Subcutaneous abdominal adipose tissue (tissue), 5 donors: ENCODE measurements at regions not wholly inside any gene's neighbourhood (a gene's known extent, or its start where the extent isn't known, plus 50 kb on each side); places are given as distances from the start of the nearest gene placed in this dataset.

Source experiments
- H3K27ac ChIP-seq: one replicate; pipeline ENCODE4 v1.7.0; 2013; ENCODE audit warnings: low read depth, mild to moderate bottlenecking, inconsistent platforms, low read length, moderate library complexity
- H3K27me3 ChIP-seq, 5 donors: one replicate each; pipeline ENCODE4 v1.7.0; 2013; ENCODE audit warnings: low read length in 5 of 5, inconsistent platforms in 1 of 5; ENCODE audit not compliant: control insufficient read depth in 5 of 5, insufficient read depth in 4 of 5
- H3K36me3 ChIP-seq, 5 donors: one replicate each; pipeline ENCODE4 v1.7.0; 2013; ENCODE audit warnings: low read length in 5 of 5; ENCODE audit not compliant: control insufficient read depth in 5 of 5, insufficient read depth in 5 of 5
- H3K4me1 ChIP-seq, 5 donors: one replicate each; pipeline ENCODE4 v1.7.0; 2013; ENCODE audit warnings: low read length in 5 of 5, mild to moderate bottlenecking in 3 of 5, moderate library complexity in 1 of 5; ENCODE audit not compliant: control insufficient read depth in 5 of 5, insufficient read depth in 5 of 5
- H3K4me3 ChIP-seq, 5 donors: one replicate each; pipeline ENCODE4 v1.7.0; 2013; ENCODE audit warnings: low read length in 5 of 5, low read depth in 1 of 5
- H3K9ac ChIP-seq, 5 donors: one replicate each; pipeline ENCODE4 v1.7.0; 2013; ENCODE audit warnings: low read length in 5 of 5, mild to moderate bottlenecking in 4 of 5, moderate library complexity in 3 of 5
- H3K9me3 ChIP-seq, 5 donors: one replicate each; pipeline ENCODE4 v1.7.0; 2013; ENCODE audit warnings: low read length in 5 of 5; ENCODE audit not compliant: control insufficient read depth in 5 of 5
- donor health status: healthy.
- donor health status: healthy.
- donor health status: healthy.
- donor health status: healthy.
- donor health status: healthy.

DNA sequence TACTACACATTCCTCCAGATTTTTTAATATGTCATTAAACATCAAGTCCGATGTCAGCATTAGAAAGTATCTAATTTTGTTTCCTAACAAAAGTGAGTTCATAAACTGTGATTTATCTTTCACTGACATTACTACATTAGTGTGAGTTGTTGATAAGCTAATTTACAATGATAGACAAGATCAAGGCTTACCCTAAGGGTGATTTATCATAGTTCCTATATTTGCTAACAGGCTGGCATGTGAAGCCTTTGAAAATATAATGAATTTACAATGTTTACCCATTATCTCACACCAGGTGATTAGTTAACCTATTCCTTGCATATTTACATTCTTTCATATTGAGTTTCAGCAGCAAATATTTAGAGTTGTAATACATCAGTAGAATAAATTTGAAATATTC lies 1096.9 kb upstream of the NUDT12 start:
- no peak overlapping the region for H3K27ac ChIP-seq
- H3K36me3 ChIP-seq = no peaks in the 10 kb centered on the region
- H3K9ac ChIP-seq = no peak overlapping the region
- peaks cover 0 to 2% (median 0%) of the 10 kb centered on the region in 5 donors for H3K9me3 ChIP-seq
- no peaks in the 10 kb centered on the region for H3K4me1 ChIP-seq
- H3K4me3 ChIP-seq = no peak overlapping the region
- no peaks in the 10 kb centered on the region for H3K27me3 ChIP-seq

DNA sequence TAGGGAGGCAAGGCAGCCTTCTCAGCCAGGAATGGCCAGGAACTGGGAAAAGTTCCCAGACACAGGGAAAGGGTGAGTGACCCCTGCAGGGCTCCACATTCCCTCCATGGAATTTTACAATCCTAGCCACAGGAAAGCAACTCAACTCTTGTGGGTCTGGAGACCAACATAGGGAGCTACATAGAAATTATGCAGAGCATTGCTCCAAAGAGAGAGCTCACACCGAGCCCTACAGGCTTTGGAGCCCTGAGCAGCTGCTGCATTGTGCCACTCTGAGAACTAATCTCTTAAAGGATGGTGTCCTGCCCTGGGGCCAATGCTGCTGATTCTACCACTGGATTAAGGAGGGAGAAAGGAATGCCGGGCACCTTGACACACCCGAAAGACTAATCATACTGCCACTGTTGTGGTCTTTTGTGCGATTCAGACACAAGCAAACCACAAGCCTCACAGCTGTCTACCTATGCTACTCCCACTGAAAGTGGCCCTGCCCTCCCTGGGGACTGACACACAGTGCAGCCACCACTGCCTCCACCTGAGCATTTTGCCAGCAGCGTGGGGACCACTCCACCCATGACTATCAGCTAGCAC lies 1089.8 kb upstream of the NUDT12 start:
- Histone ChIP-seq H3K27me3 (no peaks in the 10 kb centered on the region), H3K36me3 (no peaks in the 10 kb centered on the region), H3K9ac (no peak overlapping the region), H3K27ac (no peak overlapping the region), H3K4me3 (no peak overlapping the region), H3K9me3 (peaks cover 0 to 13% (median 0%) of the 10 kb centered on the region in 5 donors), H3K4me1 (no peaks in the 10 kb centered on the region)

DNA sequence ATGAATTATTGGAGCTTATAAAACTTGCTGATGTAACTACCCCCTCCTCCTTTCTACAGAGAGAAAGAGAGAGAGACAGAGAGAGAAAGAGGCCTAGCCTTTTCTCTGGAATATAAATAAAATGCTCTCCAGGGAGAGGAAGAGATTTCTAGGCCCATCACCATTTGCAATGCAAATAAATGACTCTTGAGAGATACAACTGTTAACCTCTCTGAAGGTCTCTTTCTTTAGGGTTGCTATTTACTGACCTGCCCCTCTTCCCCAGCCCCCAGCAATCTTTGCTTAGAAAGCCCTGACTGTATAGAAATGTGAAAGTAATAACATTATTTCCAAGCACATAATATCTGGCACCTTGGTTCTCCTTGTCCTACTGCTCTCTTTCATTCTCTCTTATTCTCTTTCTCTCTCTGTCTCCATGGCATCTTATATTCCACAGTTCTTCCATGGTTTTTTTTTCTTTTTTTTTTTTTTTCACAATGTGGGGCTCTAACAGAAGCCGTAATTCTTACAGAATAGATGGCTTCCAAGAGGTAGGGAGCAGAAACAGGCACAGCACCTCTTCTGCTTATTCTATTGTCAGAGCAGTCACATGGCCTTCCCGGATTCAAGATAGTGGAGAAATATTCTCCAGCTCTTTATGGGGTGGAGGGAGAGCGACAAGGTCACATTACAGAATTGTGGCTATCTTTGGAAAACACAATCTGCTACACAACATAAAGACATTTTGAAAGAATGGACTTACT lies 1087.9 kb upstream of the NUDT12 start:
- Histone ChIP-seq H3K27me3 (no peaks in the 10 kb centered on the region), H3K4me3 (no peak overlapping the region), H3K9ac (no peak overlapping the region), H3K4me1 (no peaks in the 10 kb centered on the region), H3K9me3 (peaks cover 0 to 13% (median 0%) of the 10 kb centered on the region in 5 donors), H3K36me3 (no peaks in the 10 kb centered on the region), H3K27ac (no peak overlapping the region)

DNA sequence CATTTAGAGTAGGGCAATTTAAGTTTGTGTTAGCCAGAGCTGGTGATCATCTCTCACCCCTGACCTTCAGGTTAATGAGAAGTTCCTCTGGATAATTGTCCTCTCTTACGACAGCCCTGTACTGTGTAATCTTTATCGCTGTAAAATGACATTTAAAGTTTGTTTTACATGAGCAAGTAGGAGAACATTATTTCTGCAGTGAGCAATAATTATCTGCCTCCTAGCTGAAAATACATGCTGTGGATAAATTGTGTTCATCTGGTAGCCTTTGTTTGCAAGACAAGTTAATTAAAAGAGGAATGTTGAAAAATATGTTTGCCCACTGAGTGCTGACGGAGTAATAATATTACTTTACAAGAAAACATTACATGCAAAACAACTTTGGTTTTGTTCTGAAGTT lies 1083.8 kb upstream of the NUDT12 start:
- H3K27ac ChIP-seq = no peak overlapping the region
- no peaks in the 10 kb centered on the region for H3K9me3 ChIP-seq
- no peaks in the 10 kb centered on the region for H3K36me3 ChIP-seq
- H3K9ac ChIP-seq = no peak overlapping the region
- H3K27me3 ChIP-seq = no peaks in the 10 kb centered on the region
- no peaks in the 10 kb centered on the region for H3K4me1 ChIP-seq
- no peak overlapping the region for H3K4me3 ChIP-seq

DNA sequence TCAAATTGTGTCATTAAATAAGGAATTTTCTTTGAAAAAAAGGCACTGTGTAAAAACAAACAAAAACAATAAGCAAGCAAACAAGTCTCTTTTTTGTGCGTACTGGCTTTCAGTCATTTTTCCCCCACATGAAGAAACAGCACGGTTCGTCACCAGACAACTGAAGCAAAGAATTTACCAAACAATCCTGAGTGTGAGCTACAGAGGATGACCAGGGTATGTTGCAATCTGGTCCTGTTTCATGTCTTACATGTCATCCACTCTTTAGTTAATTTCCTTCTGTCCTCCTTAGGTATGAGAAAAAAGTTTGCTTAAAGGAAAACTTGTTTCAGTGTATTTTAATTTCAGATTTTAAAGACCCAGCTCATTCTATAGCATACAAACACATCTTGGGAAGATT lies 1080.7 kb upstream of the NUDT12 start:
- H3K9me3 ChIP-seq = no peaks in the 10 kb centered on the region
- H3K4me3 ChIP-seq = no peak overlapping the region
- H3K27me3 ChIP-seq = no peaks in the 10 kb centered on the region
- H3K9ac ChIP-seq = no peak overlapping the region
- no peaks in the 10 kb centered on the region for H3K36me3 ChIP-seq
- no peak overlapping the region for H3K27ac ChIP-seq
- H3K4me1 ChIP-seq = no peaks in the 10 kb centered on the region

DNA sequence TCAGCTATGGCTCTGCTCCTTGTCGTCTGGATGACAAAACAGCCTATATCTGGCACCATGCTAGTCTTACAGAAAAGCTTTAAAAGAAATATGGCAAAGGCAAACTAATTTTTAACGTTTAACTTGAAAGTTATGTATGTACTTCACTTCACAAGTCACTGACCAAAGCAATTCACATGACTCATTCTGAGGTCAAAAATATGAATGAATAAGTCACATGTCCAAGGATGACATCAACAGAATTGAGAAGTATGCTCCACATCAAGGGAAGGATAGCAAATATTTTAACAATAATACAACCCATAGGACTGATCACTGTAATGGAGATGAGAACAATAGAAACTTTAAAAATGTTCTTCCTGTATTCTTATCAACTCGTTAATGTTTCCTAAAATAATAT lies 1072.6 kb upstream of the NUDT12 start:
- no peak overlapping the region for H3K9ac ChIP-seq
- H3K4me1 ChIP-seq = no peaks in the 10 kb centered on the region
- H3K27me3 ChIP-seq = no peaks in the 10 kb centered on the region
- no peaks in the 10 kb centered on the region for H3K36me3 ChIP-seq
- H3K4me3 ChIP-seq = no peak overlapping the region
- no peaks in the 10 kb centered on the region for H3K9me3 ChIP-seq
- H3K27ac ChIP-seq = no peak overlapping the region

DNA sequence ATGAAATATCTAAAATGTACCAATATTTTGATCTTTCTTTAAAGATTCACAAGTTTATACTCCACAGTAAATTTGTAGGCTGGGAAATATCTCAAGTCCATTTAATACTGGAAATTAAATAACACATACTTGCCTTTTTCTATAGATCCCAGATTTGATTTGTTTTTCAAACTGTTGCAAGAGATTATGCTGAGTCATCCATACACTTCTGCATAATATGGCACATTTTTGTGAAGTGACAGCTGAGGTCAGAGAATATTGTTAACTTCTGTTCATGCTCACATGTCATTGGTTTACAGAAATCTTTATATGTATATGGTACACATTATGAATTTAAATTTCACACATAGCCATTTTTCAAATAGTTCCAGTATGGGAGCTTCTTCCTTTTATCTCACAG lies 1066.3 kb upstream of the NUDT12 start:
- no peak overlapping the region for H3K9ac ChIP-seq

DNA sequence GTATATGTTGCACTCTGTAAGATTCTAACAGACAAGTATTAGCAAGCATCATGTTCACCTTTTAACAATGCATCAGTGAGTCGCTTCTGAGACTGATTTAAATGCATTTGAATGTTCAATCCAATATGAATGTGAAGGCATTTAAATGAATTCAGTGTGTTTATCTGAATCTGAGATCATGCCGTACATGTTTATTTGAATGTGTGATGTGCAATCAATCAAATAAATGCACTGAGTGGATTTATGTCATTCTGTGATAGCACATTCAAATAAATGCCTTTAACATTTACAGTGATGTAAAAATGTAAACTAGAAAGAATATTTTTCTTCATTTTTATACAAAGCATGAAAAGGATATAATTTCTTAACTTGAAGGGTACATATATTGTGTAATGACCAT lies 1063.5 kb upstream of the NUDT12 start:
- H3K9me3 ChIP-seq = peaks cover 0 to 9% (median 6%) of the 10 kb centered on the region in 5 donors
- no peak overlapping the region for H3K4me3 ChIP-seq
- no peak overlapping the region for H3K9ac ChIP-seq
- no peaks in the 10 kb centered on the region for H3K27me3 ChIP-seq
- H3K27ac ChIP-seq = no peak overlapping the region
- H3K4me1 ChIP-seq = no peaks in the 10 kb centered on the region
- no peaks in the 10 kb centered on the region for H3K36me3 ChIP-seq

More for the DNA sequence above, 1066.3 kb upstream of the NUDT12 start:
- no peaks in the 10 kb centered on the region for H3K4me1 ChIP-seq
- H3K27me3 ChIP-seq = no peaks in the 10 kb centered on the region
- H3K4me3 ChIP-seq = no peak overlapping the region
- no peaks in the 10 kb centered on the region for H3K36me3 ChIP-seq
- peaks cover 0 to 9% (median 6%) of the 10 kb centered on the region in 5 donors for H3K9me3 ChIP-seq
- H3K27ac ChIP-seq = no peak overlapping the region

DNA sequence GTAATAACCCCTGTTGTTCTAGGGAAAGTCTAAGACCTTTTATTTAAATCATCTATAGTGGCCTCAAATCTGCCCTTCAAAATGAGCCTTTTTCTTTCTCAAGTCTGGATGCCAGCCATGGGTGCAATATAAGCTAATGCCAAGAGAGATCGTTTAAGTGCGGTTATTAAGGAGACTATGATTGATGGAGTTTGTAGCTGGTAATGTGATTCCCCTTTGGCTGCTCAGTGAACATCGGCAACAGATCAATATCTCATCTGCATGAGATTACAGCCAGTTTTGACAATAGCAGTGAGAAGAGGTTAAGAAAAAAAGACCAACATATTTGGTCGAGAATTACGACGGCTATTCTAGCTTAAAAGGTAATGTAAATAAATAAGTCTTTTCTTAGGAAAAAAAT lies 1049.4 kb upstream of the NUDT12 start:
- Histone ChIP-seq H3K4me1 (no peaks in the 10 kb centered on the region), H3K27me3 (no peaks in the 10 kb centered on the region), H3K9me3 (no peaks in the 10 kb centered on the region), H3K27ac (no peak overlapping the region), H3K9ac (no peak overlapping the region), H3K36me3 (no peaks in the 10 kb centered on the region), H3K4me3 (no peak overlapping the region)

DNA sequence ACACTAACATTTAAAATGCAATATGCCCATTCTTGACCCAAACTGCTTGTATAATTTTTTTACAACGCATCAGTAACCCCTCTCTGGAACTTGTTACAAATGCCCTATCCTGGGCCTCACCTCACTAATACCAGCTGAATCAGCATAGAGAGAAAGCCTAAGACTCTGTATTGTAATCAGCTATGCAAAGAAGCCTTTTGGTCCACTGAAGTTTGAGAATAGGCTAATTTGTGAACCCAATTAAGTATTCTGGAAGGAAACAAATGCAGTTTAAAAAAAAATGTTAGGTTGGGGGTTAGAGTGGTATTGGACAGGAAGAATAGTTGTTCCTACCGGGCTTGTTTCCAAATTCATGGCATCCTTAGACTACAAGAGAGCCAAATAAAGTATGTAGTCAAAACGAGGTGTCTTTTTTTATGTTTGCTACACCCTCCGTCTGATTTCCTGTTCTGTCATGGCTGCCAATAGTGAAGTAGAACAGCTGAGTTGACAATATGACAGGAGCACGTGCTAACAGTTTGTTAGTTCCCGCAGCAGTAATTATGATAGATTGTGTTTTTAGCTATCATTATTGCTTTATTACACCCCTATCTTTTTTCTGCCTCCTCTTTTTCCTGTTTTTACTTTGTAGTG lies 1048.7 kb upstream of the NUDT12 start:
- Histone ChIP-seq H3K36me3 (no peaks in the 10 kb centered on the region), H3K4me1 (no peaks in the 10 kb centered on the region), H3K9me3 (no peaks in the 10 kb centered on the region), H3K27ac (no peak overlapping the region), H3K9ac (no peak overlapping the region), H3K27me3 (no peaks in the 10 kb centered on the region), H3K4me3 (no peak overlapping the region)
